ENCODE measurements at regions not wholly inside any gene's neighbourhood (a gene's known extent, or its start where the extent isn't known, plus 50 kb on each side); places are given as distances from the start of the nearest gene placed in this dataset.

DNA sequence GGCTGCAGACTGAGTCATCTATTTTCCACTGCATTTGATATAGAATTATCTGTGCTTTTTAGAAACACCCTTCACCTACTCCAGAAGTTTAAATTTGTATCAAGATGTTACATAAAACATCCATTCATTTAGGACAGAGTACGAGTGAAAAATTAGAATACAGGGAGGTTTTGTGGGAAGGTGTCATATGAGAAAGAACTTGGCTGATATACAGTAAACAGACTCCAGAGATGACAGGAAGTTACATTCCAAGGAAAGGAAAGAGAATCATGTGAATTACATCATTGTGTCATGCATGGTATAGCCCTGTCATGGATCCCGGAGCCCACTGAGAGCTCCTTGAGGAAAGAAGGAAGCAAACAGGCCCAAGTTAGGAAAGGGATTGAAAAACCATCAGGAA lies 341.5 kb upstream of the PKDCC start:
- no peaks in the 10 kb centered on the region for H3K4me1 ChIP-seq (ENCODE audit: control insufficient read depth in 2 of 2, insufficient read depth in 1 of 2, low read depth in 1 of 2, low read length in 2 of 2)

DNA sequence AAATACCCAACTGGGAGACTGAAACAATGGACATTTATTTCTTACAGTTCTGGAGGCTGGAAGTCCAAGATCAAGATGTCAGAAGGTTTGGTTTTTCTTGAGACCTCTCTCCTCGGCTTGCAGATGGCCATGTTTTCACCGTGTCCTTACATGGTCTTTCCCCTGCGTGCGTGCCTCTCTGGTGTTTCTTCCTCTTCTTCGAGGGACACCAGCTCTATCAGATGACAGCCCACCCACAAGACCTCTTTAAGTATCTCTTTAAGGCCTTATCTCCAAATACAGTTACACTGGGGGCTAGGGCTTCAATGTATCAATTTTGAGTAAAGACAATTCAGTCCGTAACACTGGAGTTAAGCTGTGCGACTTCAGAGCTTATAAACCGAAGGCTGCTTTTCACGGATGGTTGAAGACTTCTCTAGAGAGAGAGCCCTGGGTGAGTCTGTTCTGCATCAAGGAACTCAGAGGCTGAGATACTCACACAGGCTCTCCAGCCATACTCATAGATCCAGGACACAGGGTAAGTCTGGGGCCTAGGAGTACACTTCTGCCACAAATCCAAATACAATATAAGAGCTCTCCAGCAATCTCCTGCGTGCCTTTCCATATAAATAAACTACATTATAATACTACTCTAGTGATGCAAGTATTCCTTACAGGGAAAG lies 339.9 kb upstream of the PKDCC start:
- H3K23ac ChIP-seq (ENCODE audit: low read depth, low read length, poor library complexity), result no peak overlapping the region
- no peak overlapping the region for H3K4ac ChIP-seq (ENCODE audit: low read length)
- H3K4me3 ChIP-seq (ENCODE audit: low read length in 2 of 2), result no peak overlapping the region
- H3K9ac ChIP-seq (ENCODE audit: low read depth, low read length, poor library complexity), result no peak overlapping the region
- no peak overlapping the region for H2AK5ac ChIP-seq (ENCODE audit: low read depth, low read length)
- no peak overlapping the region for H2BK120ac ChIP-seq (ENCODE audit: low read depth, low read length)
- H3K27me3 ChIP-seq (ENCODE audit: control insufficient read depth in 3 of 3, insufficient read depth in 3 of 3, low read depth in 1 of 3, low read length in 3 of 3), result no peaks in the 10 kb centered on the region
- H3K4me2 ChIP-seq (ENCODE audit: insufficient read depth, low read length, poor library complexity, severe bottlenecking), result no peak overlapping the region
- no peak overlapping the region for H3K14ac ChIP-seq (ENCODE audit: low read length)
- H2AFZ ChIP-seq (ENCODE audit: low read length), result no peak overlapping the region
- no CpG with 5 or more reads among the region's 10 CpGs for WGBS, 2 donors (ENCODE audit: extremely low coverage in 2 of 2, insufficient read length in 2 of 2, insufficient replicate concordance in 1 of 2)
- H2BK12ac ChIP-seq (ENCODE audit: low read length), result no peak overlapping the region
- H3K18ac ChIP-seq (ENCODE audit: low read length), result no peak overlapping the region
- no peaks in the 10 kb centered on the region for H3K79me1 ChIP-seq (ENCODE audit: low read depth, low read length)
- no peak overlapping the region for H4K8ac ChIP-seq (ENCODE audit: low read depth, low read length)
- H4K91ac ChIP-seq (ENCODE audit: low read depth, low read length, poor library complexity), result no peak overlapping the region
- H2BK15ac ChIP-seq (ENCODE audit: low read length), result no peak overlapping the region
- H3K4me1 ChIP-seq (ENCODE audit: control insufficient read depth in 2 of 2, insufficient read depth in 1 of 2, low read depth in 1 of 2, low read length in 2 of 2), result peaks cover 0 to 4% of the 10 kb centered on the region in 2 donors
- no peaks in the 10 kb centered on the region for H3K36me3 ChIP-seq (replicated peaks in 1 of 2; ENCODE audit: control insufficient read depth in 2 of 2, insufficient read depth in 2 of 2, low read length in 2 of 2)
- H3K9me3 ChIP-seq (replicated peaks in 1 of 2; ENCODE audit: control insufficient read depth in 2 of 2, insufficient read depth in 1 of 2, low read depth in 1 of 2, low read length in 2 of 2), result no peaks in the 10 kb centered on the region
- H3K27ac ChIP-seq (replicated peaks; ENCODE audit: low read length), result no peak overlapping the region
- no peak overlapping the region for H2BK5ac ChIP-seq (ENCODE audit: low read length)
- DNase-seq (ENCODE audit: low spot score), result no peak

More for the DNA sequence above, 341.5 kb upstream of the PKDCC start:
- Histone ChIP-seq H2BK120ac (ENCODE audit: low read depth, low read length) (no peak overlapping the region), H3K14ac (ENCODE audit: low read length) (no peak overlapping the region), H2AK5ac (ENCODE audit: low read depth, low read length) (no peak overlapping the region), H3K27ac (replicated peaks; ENCODE audit: low read length) (no peak overlapping the region), H3K4ac (ENCODE audit: low read length) (no peak overlapping the region), H4K8ac (ENCODE audit: low read depth, low read length) (no peak overlapping the region), H2BK12ac (ENCODE audit: low read length) (no peak overlapping the region), H3K9me3 (replicated peaks in 1 of 2; ENCODE audit: control insufficient read depth in 2 of 2, insufficient read depth in 1 of 2, low read depth in 1 of 2, low read length in 2 of 2) (no peaks in the 10 kb centered on the region), H3K79me1 (ENCODE audit: low read depth, low read length) (no peaks in the 10 kb centered on the region), H3K27me3 (ENCODE audit: control insufficient read depth in 3 of 3, insufficient read depth in 3 of 3, low read depth in 1 of 3, low read length in 3 of 3) (no peaks in the 10 kb centered on the region), H3K36me3 (replicated peaks in 1 of 2; ENCODE audit: control insufficient read depth in 2 of 2, insufficient read depth in 2 of 2, low read length in 2 of 2) (no peaks in the 10 kb centered on the region), H4K91ac (ENCODE audit: low read depth, low read length, poor library complexity) (no peak overlapping the region), H3K18ac (ENCODE audit: low read length) (no peak overlapping the region), H2BK5ac (ENCODE audit: low read length) (no peak overlapping the region), H3K4me3 (ENCODE audit: low read length in 2 of 2) (no peak overlapping the region), H2AFZ (ENCODE audit: low read length) (no peak overlapping the region), H3K23ac (ENCODE audit: low read depth, low read length, poor library complexity) (no peak overlapping the region), H3K4me2 (ENCODE audit: insufficient read depth, low read length, poor library complexity, severe bottlenecking) (no peak overlapping the region), H2BK15ac (ENCODE audit: low read length) (no peak overlapping the region), H3K9ac (ENCODE audit: low read depth, low read length, poor library complexity) (no peak overlapping the region)
- no peak for DNase-seq (ENCODE audit: low spot score)
- WGBS, 2 donors (ENCODE audit: extremely low coverage in 2 of 2, insufficient read length in 2 of 2, insufficient replicate concordance in 1 of 2), result no CpG with 5 or more reads among the region's 2 CpGs

DNA sequence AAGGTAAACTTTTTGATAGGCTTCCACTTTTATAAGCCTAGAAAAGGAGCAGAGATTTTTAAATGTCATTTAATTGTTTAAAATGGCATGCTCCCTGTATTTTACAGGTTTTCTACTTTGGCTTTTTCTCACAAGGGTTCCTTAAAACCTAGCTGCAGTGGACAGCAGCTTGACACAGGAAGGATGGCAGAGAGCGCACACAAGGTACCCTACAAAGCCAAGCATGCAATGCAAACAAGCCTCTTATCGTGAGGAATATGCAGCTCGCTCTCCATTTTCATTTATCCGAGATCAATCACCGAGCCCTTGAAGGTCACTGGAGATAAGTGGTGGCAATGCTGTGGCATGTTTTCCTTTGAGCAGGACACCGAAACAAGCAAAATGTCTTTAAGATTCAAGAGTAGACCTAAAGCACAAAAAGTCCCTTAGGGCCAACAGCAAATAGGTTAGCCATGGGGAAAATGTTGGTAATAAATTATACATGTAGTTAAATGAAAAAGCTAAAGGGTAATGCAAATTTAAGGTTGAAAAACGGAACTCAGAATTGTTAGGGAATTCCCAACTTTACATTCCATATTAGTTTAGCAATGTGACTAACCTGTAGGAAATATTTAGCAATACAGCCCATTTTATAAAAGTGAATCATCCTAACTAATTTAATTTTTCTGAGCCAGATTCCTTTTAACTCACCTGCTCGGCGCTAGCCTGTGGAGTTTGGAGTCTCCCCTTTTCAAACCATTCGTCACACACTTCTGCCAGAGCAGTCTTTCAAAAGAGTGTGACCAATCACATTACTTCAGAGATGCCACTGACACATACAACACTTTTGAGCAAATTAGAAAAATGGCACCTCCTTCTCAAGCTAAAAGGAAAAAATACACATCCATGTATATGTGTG lies 337.9 kb upstream of the PKDCC start:
- H3K9me3 ChIP-seq (replicated peaks in 1 of 2; ENCODE audit: control insufficient read depth in 2 of 2, insufficient read depth in 1 of 2, low read depth in 1 of 2, low read length in 2 of 2), result no peaks in the 10 kb centered on the region
- no peak overlapping the region for H4K8ac ChIP-seq (ENCODE audit: low read depth, low read length)
- peaks cover 0 to 7% of the 10 kb centered on the region in 2 donors for H3K4me1 ChIP-seq (ENCODE audit: control insufficient read depth in 2 of 2, insufficient read depth in 1 of 2, low read depth in 1 of 2, low read length in 2 of 2)
- no peak overlapping the region for H3K4me3 ChIP-seq (ENCODE audit: low read length in 2 of 2)
- H2AFZ ChIP-seq (ENCODE audit: low read length), result no peak overlapping the region
- no peak overlapping the region for H3K9ac ChIP-seq (ENCODE audit: low read depth, low read length, poor library complexity)
- H2AK5ac ChIP-seq (ENCODE audit: low read depth, low read length), result no peak overlapping the region
- H3K14ac ChIP-seq (ENCODE audit: low read length), result no peak overlapping the region
- no peak overlapping the region for H3K4me2 ChIP-seq (ENCODE audit: insufficient read depth, low read length, poor library complexity, severe bottlenecking)
- H2BK12ac ChIP-seq (ENCODE audit: low read length), result no peak overlapping the region
- no peak for DNase-seq (ENCODE audit: low spot score)
- no peak overlapping the region for H3K23ac ChIP-seq (ENCODE audit: low read depth, low read length, poor library complexity)
- no peak overlapping the region for H2BK15ac ChIP-seq (ENCODE audit: low read length)
- no peak overlapping the region for H2BK120ac ChIP-seq (ENCODE audit: low read depth, low read length)
- no peak overlapping the region for H3K27ac ChIP-seq (replicated peaks; ENCODE audit: low read length)
- no CpG with 5 or more reads among the region's 10 CpGs for WGBS, 2 donors (ENCODE audit: extremely low coverage in 2 of 2, insufficient read length in 2 of 2, insufficient replicate concordance in 1 of 2)
- H3K18ac ChIP-seq (ENCODE audit: low read length), result no peak overlapping the region
- no peak overlapping the region for H4K91ac ChIP-seq (ENCODE audit: low read depth, low read length, poor library complexity)
- H3K27me3 ChIP-seq (ENCODE audit: control insufficient read depth in 3 of 3, insufficient read depth in 3 of 3, low read depth in 1 of 3, low read length in 3 of 3), result no peaks in the 10 kb centered on the region
- no peaks in the 10 kb centered on the region for H3K36me3 ChIP-seq (replicated peaks in 1 of 2; ENCODE audit: control insufficient read depth in 2 of 2, insufficient read depth in 2 of 2, low read length in 2 of 2)
- no peak overlapping the region for H2BK5ac ChIP-seq (ENCODE audit: low read length)
- no peak overlapping the region for H3K4ac ChIP-seq (ENCODE audit: low read length)
- no peaks in the 10 kb centered on the region for H3K79me1 ChIP-seq (ENCODE audit: low read depth, low read length)

DNA sequence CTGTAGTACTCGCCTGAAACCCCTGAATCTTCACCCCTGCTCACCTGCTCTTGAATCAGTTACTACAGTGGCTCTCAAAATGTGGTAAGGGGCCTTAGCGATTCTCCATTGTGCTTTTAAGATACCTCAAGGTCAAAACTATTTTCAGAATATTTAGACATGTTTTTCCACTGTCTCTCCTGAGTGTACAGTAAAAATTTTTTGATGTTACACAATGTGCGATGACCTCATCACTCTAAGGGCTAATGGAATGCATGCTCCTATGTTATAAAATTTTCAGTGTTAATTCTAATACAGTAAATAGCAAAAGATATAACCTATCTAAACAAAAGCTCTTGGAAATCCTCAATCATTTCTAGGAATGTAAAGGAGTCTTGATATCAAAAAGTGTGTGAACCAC lies 336.9 kb upstream of the PKDCC start:
- no peaks in the 10 kb centered on the region for H3K9me3 ChIP-seq (replicated peaks in 1 of 2; ENCODE audit: control insufficient read depth in 2 of 2, insufficient read depth in 1 of 2, low read depth in 1 of 2, low read length in 2 of 2)

More for the DNA sequence above, 336.9 kb upstream of the PKDCC start:
- no peak overlapping the region for H4K91ac ChIP-seq (ENCODE audit: low read depth, low read length, poor library complexity)
- no CpG with 5 or more reads among the region's 3 CpGs for WGBS, 2 donors (ENCODE audit: extremely low coverage in 2 of 2, insufficient read length in 2 of 2, insufficient replicate concordance in 1 of 2)
- H3K4me2 ChIP-seq (ENCODE audit: insufficient read depth, low read length, poor library complexity, severe bottlenecking), result no peak overlapping the region
- H3K4me1 ChIP-seq (ENCODE audit: control insufficient read depth in 2 of 2, insufficient read depth in 1 of 2, low read depth in 1 of 2, low read length in 2 of 2), result peaks cover 0 to 7% of the 10 kb centered on the region in 2 donors
- H3K14ac ChIP-seq (ENCODE audit: low read length), result no peak overlapping the region
- no peak overlapping the region for H2AFZ ChIP-seq (ENCODE audit: low read length)
- no peaks in the 10 kb centered on the region for H3K36me3 ChIP-seq (replicated peaks in 1 of 2; ENCODE audit: control insufficient read depth in 2 of 2, insufficient read depth in 2 of 2, low read length in 2 of 2)
- no peak overlapping the region for H4K8ac ChIP-seq (ENCODE audit: low read depth, low read length)
- H3K23ac ChIP-seq (ENCODE audit: low read depth, low read length, poor library complexity), result no peak overlapping the region
- no peaks in the 10 kb centered on the region for H3K27me3 ChIP-seq (ENCODE audit: control insufficient read depth in 3 of 3, insufficient read depth in 3 of 3, low read depth in 1 of 3, low read length in 3 of 3)
- H2AK5ac ChIP-seq (ENCODE audit: low read depth, low read length), result no peak overlapping the region
- H3K4ac ChIP-seq (ENCODE audit: low read length), result no peak overlapping the region
- no peak overlapping the region for H2BK15ac ChIP-seq (ENCODE audit: low read length)
- no peak overlapping the region for H3K18ac ChIP-seq (ENCODE audit: low read length)
- no peak for DNase-seq (ENCODE audit: low spot score)
- H3K27ac ChIP-seq (replicated peaks; ENCODE audit: low read length), result no peak overlapping the region
- no peak overlapping the region for H2BK5ac ChIP-seq (ENCODE audit: low read length)
- no peak overlapping the region for H3K9ac ChIP-seq (ENCODE audit: low read depth, low read length, poor library complexity)
- H3K79me1 ChIP-seq (ENCODE audit: low read depth, low read length), result no peaks in the 10 kb centered on the region
- no peak overlapping the region for H3K4me3 ChIP-seq (ENCODE audit: low read length in 2 of 2)
- H2BK120ac ChIP-seq (ENCODE audit: low read depth, low read length), result no peak overlapping the region
- no peak overlapping the region for H2BK12ac ChIP-seq (ENCODE audit: low read length)
